ENCODE measurements at regions not wholly inside any gene's neighbourhood (a gene's known extent, or its start where the extent isn't known, plus 50 kb on each side); places are given as distances from the start of the nearest gene placed in this dataset.

DNA sequence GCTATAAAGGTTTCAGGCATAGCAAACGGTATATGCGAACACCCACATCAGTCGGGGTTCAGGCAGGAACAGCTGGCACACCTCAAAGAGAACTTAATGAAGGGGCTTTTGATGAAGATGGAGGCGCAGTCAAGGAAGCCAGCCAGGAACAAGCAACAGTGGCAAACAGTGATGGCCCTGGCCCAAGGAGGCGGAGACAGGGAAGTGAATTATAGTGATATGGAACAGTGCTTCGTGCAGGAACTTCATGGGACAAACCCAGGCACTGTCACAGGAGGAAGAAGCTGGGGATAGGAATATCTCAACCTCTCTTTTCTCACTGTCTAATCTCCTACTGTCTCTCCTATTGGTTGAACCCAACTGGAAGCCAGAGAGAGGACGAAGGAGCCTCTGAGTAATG, 328.3 kb downstream of the AACS start:
- TF ChIP-seq, protein P1, sequence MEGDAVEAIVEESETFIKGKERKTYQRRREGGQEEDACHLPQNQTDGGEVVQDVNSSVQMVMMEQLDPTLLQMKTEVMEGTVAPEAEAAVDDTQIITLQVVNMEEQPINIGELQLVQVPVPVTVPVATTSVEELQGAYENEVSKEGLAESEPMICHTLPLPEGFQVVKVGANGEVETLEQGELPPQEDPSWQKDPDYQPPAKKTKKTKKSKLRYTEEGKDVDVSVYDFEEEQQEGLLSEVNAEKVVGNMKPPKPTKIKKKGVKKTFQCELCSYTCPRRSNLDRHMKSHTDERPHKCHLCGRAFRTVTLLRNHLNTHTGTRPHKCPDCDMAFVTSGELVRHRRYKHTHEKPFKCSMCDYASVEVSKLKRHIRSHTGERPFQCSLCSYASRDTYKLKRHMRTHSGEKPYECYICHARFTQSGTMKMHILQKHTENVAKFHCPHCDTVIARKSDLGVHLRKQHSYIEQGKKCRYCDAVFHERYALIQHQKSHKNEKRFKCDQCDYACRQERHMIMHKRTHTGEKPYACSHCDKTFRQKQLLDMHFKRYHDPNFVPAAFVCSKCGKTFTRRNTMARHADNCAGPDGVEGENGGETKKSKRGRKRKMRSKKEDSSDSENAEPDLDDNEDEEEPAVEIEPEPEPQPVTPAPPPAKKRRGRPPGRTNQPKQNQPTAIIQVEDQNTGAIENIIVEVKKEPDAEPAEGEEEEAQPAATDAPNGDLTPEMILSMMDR (IDR thresholded peaks at IDR 0.05; ENCODE audit: insufficient read depth, low read length, poor library complexity, severe bottlenecking) = no peak
- no peak for TF ChIP-seq EZH2phosphoT487 (conservative IDR thresholded peaks at IDR 0.05; ENCODE audit: low read length)
